Immature natural killer cell (primary cell): ENCODE measurements at regions not wholly inside any gene's neighbourhood (a gene's known extent, or its start where the extent isn't known, plus 50 kb on each side); places are given as distances from the start of the nearest gene placed in this dataset.

Experiments used
- DNase-seq, 3 donors: peaks; one replicate each; pipeline ENCODE4 v3.0.0; 2022; ENCODE audit warnings: mixed read lengths in 1 of 3
- H3K27ac Mint-ChIP-seq, 6 donors: one replicate each; pipeline ENCODE4 v1.8.0; 2020; ENCODE audit warnings: mixed read lengths in 6 of 6, mild to moderate bottlenecking in 5 of 6, inconsistent platforms in 4 of 6, moderate library complexity in 3 of 6
- H3K27me3 Mint-ChIP-seq, 3 donors: one replicate each; pipeline ENCODE4 v1.8.0; 2020 to 2021; ENCODE audit warnings: low read depth in 3 of 3, mild to moderate bottlenecking in 3 of 3, mixed read lengths in 3 of 3, moderate library complexity in 3 of 3, inconsistent platforms in 1 of 3
- H3K36me3 Mint-ChIP-seq, 3 donors: one replicate each; pipeline ENCODE4 v1.8.0; 2020; ENCODE audit warnings: mixed read lengths in 3 of 3, inconsistent platforms in 2 of 3, mild to moderate bottlenecking in 2 of 3
- H3K4me1 Mint-ChIP-seq, 2 donors: one replicate each; pipeline ENCODE4 v1.8.0; 2020; ENCODE audit warnings: inconsistent platforms in 2 of 2, mild to moderate bottlenecking in 2 of 2, mixed read lengths in 2 of 2, moderate library complexity in 1 of 2
- H3K4me3 Mint-ChIP-seq, 5 donors: one replicate each; pipeline ENCODE4 v1.8.0; 2020; ENCODE audit warnings: mild to moderate bottlenecking in 5 of 5, mixed read lengths in 5 of 5, inconsistent platforms in 3 of 5, moderate library complexity in 3 of 5
- H3K9me3 Mint-ChIP-seq, 6 donors: one replicate each; pipeline ENCODE4 v1.8.0; 2020; ENCODE audit warnings: mild to moderate bottlenecking in 6 of 6, mixed read lengths in 6 of 6, inconsistent platforms in 4 of 6, moderate library complexity in 3 of 6

DNA sequence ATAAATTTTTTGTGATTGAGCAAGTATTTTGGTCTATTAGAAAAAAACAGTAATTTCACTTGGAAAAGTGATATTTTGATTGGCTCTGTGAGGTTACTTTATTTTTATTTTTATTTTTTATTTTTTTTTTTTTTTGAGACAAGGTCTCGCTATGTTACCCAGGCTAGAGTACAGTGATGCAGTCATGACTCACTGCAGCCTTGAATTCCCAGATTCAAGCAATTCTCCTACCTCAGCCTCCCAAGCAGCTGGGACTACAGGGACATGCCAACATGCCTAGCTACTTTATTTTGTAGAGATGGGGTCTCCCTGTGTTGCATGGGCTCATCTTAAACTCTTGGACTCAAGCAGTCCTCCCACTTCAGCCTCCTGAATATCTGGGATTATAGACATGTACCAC lies 60.9 kb upstream of the MGAT5 start:
- Mint-ChIP-seq H3K36me3 (peaks cover 4 to 8% (median 8%) of the 10 kb centered on the region in 3 donors), H3K27ac (no peak overlapping the region), H3K9me3 (peaks cover 0 to 5% (median 1%) of the 10 kb centered on the region in 6 donors), H3K4me3 (no peak overlapping the region), H3K4me1 (peaks cover 41 to 75% of the 10 kb centered on the region in 2 donors), H3K27me3 (peaks cover 0 to 2% (median 0%) of the 10 kb centered on the region in 3 donors)
- no peak for DNase-seq

DNA sequence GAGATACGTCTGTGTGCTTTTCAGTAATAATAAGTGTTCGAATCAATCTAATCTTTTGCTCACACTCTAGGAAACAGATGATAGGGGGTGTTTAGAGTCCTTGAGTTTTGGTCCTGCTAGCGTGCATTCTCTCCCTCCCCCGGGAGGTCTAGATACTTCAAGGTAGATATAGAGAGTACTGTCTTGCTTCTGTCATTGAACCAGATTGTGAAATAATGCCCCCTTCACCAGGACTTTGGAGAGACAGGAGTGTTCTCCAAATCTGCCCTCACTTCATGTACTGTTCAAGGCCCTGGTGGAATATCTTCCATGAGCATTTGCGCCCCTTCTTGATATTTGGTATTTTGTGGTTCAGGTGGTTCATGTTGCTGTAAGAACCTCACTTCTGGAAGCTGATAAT lies 59.4 kb upstream of the MGAT5 start:
- Mint-ChIP-seq H3K4me3 (no peak overlapping the region), H3K9me3 (peaks cover 0 to 5% (median 1%) of the 10 kb centered on the region in 6 donors), H3K4me1 (peaks cover 39 to 76% of the 10 kb centered on the region in 2 donors), H3K27me3 (peaks cover 0 to 2% (median 0%) of the 10 kb centered on the region in 3 donors), H3K36me3 (peaks cover 4 to 8% (median 8%) of the 10 kb centered on the region in 3 donors), H3K27ac (no peak overlapping the region)
- DNase-seq = no peak

DNA sequence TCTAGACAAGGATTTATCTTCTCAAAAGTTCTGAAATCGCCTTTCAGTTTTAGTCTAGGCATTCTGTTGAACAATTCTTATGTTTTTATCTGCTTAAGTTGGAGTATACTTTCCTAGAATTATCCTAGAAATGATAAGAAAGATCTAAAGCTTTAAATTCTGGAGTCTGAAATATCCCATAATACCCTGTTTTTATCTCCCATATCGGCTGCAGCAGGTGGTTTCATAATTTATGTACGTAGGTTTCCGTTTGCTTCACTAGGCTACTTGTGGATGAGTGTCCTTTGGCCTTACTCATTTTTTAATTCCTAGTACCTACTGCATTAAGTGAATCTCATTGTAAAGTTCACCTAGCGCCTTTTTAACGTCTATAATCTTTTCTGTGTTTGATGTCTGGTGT lies 58.5 kb upstream of the MGAT5 start:
- H3K36me3 Mint-ChIP-seq = peaks cover 4% of the 10 kb centered on the region in 3 donors
- H3K27ac Mint-ChIP-seq = peak overlapping the region in 2 of 6 donors; percentile 6 to 9
- no peaks in the 10 kb centered on the region for H3K27me3 Mint-ChIP-seq
- peaks cover 37 to 77% of the 10 kb centered on the region in 2 donors for H3K4me1 Mint-ChIP-seq
- no peak overlapping the region for H3K4me3 Mint-ChIP-seq
- H3K9me3 Mint-ChIP-seq = peaks cover 0 to 5% (median 1%) of the 10 kb centered on the region in 6 donors
- DNase-seq = no peak

DNA sequence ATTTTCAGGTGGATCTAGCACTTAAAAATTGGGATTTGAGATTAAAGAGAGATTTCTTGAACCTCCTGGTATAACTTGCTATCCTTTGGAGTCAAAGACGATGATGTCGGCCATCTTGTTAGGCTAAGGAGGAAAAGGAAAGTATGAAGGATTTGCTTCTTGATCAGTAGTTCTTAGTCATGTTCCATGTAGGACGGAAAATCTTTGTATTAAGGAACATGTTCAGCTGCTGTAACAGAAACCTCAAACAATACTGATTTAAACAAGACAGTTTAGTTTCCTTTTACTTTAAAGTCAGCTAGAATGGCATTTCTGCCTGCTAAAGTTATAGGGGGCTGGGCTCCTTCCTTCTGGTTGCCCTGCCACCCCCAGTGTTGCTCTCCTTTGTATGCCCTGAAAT lies 56.4 kb upstream of the MGAT5 start:
- Mint-ChIP-seq H3K36me3 (no peaks in the 10 kb centered on the region), H3K27me3 (no peaks in the 10 kb centered on the region), H3K27ac (peak overlapping the region in 5 of 6 donors; percentile 21 to 46 (median 37)), H3K4me1 (peaks cover 30 to 66% of the 10 kb centered on the region in 2 donors), H3K4me3 (peak overlapping the region in 2 of 5 donors; percentile 23 to 58), H3K9me3 (no peaks in the 10 kb centered on the region)
- no peak for DNase-seq

DNA sequence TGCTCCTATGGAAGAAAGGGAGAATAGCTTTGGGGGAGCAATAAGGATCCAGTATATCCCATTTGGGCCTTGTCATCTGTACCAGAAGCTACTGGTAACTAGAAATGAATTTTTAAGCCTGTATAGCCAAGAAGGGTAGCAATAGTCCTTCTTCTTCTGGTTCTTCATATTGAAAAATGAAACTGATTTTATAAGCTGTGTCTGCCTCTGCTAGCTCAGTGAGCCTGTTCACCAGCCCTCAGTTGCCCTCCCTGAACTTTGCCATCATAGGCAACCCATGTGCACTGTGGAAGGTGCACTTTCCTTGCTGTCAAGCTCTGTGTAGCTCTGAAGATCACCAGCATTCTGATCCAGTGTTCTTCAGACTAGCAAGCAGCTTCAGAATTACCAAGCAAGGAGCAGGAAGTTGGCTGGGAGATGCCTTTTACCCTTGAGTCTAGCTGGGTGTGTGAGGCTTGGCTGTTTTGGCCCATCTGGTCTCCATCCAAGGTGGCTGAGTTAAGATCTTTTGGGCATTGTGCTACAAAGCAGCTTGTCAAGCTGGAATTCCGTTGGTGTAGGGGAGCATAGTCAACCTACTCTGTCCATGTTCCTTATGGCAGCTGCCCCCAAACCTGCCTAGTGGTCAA lies 55.8 kb upstream of the MGAT5 start:
- H3K4me1 Mint-ChIP-seq = peaks cover 33 to 66% of the 10 kb centered on the region in 2 donors
- no peaks in the 10 kb centered on the region for H3K27me3 Mint-ChIP-seq
- DNase-seq = no peak
- no peaks in the 10 kb centered on the region for H3K36me3 Mint-ChIP-seq
- peak overlapping the region in 5 of 6 donors; percentile 36 to 74 (median 45) for H3K27ac Mint-ChIP-seq
- H3K4me3 Mint-ChIP-seq = peak overlapping the region in 2 of 5 donors; percentile 23 to 58
- H3K9me3 Mint-ChIP-seq = no peaks in the 10 kb centered on the region

DNA sequence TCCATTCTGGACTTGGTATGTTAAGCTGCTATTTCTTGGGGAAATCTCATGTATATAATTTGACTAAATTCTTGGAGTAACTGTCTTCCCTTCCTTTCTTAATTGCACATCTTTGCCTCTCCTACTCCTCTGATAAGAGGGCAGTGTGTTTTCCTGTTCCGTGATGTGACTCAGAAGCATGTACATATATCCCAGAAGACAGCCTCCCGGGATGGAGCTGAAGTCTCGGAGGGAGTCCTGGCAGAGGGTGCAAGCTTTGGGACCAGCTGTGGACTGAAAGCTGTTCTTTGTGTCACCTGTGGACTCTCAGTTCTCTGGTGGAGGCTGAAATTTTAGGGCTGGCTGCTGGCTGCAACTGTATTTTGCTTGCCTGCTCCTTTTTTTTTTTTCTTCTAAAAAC lies 54.7 kb upstream of the MGAT5 start:
- no peak for DNase-seq
- H3K27me3 Mint-ChIP-seq = no peaks in the 10 kb centered on the region
- no peak overlapping the region for H3K4me3 Mint-ChIP-seq
- H3K9me3 Mint-ChIP-seq = no peaks in the 10 kb centered on the region
- H3K36me3 Mint-ChIP-seq = no peaks in the 10 kb centered on the region
- peak overlapping the region in 1 of 6 donors; percentile 18 for H3K27ac Mint-ChIP-seq
- H3K4me1 Mint-ChIP-seq = peaks cover 33 to 60% of the 10 kb centered on the region in 2 donors

DNA sequence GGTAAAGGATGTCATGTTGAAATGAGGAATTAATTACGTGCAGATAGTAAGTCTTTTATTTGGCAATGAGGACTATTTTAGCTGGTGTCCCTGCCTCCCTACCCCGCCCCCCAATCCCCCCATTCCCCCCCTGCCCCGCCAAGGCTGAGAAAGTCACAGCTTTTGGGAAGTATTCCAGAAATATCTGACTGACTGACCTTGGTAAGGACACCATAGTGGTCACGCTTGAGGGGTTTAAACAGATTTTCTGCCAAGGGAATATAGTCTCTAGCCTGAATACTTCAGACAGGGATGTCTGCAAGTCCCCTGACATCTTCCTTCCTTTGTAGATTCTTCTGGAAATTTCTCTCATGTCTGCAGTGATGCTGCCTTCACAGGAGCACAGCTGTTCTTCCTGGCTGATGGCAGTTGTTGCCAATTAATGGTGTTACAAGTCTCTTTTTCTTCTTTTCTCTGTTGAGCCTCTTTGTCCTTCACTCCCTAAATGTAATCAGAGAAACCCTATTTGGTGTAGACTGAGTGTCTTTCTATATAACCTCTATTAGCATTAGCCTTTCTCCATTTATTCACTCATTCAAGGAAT lies 53.7 kb upstream of the MGAT5 start:
- H3K36me3 Mint-ChIP-seq = no peaks in the 10 kb centered on the region
- H3K4me1 Mint-ChIP-seq = peaks cover 33 to 50% of the 10 kb centered on the region in 2 donors
- no peaks in the 10 kb centered on the region for H3K27me3 Mint-ChIP-seq
- no peaks in the 10 kb centered on the region for H3K9me3 Mint-ChIP-seq
- no peak overlapping the region for H3K27ac Mint-ChIP-seq
- H3K4me3 Mint-ChIP-seq = no peak overlapping the region
- DNase-seq = no peak

DNA sequence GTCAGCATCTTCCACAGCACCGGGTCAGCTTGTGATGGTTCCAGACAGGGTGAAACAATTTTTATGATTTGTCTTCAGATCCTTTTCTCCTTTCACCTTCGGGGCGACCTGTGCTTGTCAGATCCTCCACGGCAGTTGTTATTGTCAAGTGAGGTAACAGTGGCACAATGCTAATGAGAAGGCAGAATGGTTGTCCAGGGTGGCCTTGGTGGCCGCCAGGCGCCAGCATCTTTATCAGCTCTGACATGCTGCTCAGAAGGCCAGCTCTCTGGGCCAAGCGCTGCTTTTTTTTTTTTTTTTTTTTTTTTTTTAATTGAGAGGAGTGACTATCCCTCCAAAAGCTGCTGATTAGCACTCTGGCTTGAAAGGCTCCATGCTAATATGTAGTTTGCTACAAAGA lies 52.3 kb upstream of the MGAT5 start:
- Mint-ChIP-seq H3K27me3 (no peaks in the 10 kb centered on the region), H3K4me1 (peaks cover 29 to 41% of the 10 kb centered on the region in 2 donors), H3K4me3 (no peak overlapping the region), H3K36me3 (no peaks in the 10 kb centered on the region), H3K27ac (no peak overlapping the region), H3K9me3 (no peaks in the 10 kb centered on the region)
- no peak for DNase-seq

DNA sequence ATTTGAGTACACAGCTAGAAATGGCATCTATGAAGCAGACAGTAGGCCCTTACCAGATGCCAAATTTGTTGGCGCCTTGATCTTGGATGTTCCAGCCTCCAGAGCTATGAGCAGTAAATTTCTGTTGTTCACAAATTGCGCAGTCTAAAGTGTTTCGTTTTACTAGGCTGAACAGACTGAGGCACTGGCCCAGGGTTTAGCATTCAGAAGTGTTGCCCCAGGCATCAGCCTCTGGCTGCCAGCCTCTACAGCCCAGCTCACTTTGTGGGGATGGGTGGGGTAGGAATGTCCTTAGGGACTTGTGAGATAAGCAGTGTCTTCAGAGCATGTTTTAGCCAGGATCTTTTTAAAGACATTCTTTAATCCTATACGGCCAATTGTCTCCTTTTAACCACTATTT lies 51.5 kb upstream of the MGAT5 start:
- no peaks in the 10 kb centered on the region for H3K36me3 Mint-ChIP-seq
- DNase-seq = no peak
- no peak overlapping the region for H3K4me3 Mint-ChIP-seq
- H3K27ac Mint-ChIP-seq = no peak overlapping the region
- no peaks in the 10 kb centered on the region for H3K9me3 Mint-ChIP-seq
- no peaks in the 10 kb centered on the region for H3K27me3 Mint-ChIP-seq
- H3K4me1 Mint-ChIP-seq = peaks cover 26 to 33% of the 10 kb centered on the region in 2 donors

DNA sequence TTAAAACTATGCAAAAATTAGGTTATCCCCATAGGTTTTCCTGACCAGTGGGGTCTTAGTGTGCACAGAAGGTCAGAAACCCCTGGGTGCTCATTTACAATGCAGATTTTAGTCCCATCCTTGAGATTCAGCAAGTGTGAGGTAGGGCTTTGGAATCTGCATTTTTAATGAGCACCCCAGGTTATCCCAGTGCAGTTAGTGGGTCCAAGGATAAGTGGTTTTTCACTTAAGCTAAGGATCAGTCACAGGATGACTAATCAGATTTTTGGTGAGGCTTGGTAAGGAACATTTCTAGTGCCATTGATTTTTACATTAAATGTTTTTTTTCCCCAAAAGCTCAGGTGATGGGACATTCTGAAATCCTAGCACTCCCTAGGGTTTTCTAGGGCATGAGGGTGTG lies 50.7 kb upstream of the MGAT5 start:
- H3K4me1 Mint-ChIP-seq = peaks cover 21 to 25% of the 10 kb centered on the region in 2 donors

More for the DNA sequence above, 50.7 kb upstream of the MGAT5 start:
- H3K4me3 Mint-ChIP-seq = no peak overlapping the region
- no peaks in the 10 kb centered on the region for H3K9me3 Mint-ChIP-seq
- H3K27me3 Mint-ChIP-seq = no peaks in the 10 kb centered on the region
- H3K27ac Mint-ChIP-seq = no peak overlapping the region
- H3K36me3 Mint-ChIP-seq = no peaks in the 10 kb centered on the region
- DNase-seq = no peak
